ENCODE measurements at regions not wholly inside any gene's neighbourhood (a gene's known extent, or its start where the extent isn't known, plus 50 kb on each side); places are given as distances from the start of the nearest gene placed in this dataset.

DNA sequence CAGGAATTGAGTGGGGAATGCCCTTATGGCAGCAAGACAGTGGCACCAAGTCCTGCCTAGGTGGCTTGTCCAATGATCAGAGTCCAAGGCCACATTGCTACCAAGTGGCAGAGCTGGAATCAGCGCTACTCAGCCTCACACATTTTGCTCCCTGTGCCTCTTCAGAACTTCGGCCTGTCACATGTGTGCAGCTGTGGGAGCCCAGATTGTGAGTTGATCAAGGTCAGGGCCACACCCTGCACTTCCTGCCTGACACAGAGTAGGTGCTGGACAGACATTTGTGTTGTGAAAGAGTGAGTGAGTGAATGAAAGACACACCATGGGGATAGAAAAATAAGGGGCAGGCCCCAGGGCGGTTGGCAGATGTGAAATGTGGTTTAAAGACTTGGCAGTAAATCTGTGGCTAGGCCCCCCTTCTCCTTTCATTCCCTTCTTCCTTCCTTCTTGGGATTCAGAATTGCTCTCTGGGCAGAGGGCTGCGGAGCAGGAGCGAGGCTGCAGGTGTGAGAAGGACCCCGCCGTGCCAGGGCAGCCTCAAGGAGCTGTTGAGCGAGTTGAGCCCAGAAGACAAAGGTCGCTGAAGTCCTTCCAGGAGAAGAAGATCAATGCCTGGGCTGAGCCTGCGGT is 83.5 kb downstream of the SLC25A47 start:
- Histone ChIP-seq H3K9me3 (ENCODE audit: control insufficient read depth, low read length) (no peaks in the 10 kb centered on the region), H3K27me3 (ENCODE audit: control insufficient read depth, insufficient read depth, low read length, poor library complexity, severe bottlenecking) (no peaks in the 10 kb centered on the region), H3K4me1 (ENCODE audit: control insufficient read depth, insufficient read depth, low read length) (peaks cover 18% of the 10 kb centered on the region), H3K27ac (ENCODE audit: insufficient read depth, low read depth, low read length, poor library complexity, severe bottlenecking) (no peak overlapping the region), H3K4me3 (ENCODE audit: insufficient read depth, low read depth, low read length) (no peak overlapping the region), H3K36me3 (ENCODE audit: control insufficient read depth, insufficient read depth, low read length) (no peaks in the 10 kb centered on the region)
- WGBS, 2 experiments = 89 to 91% methylated on average over 10 of the region's 10 CpGs

DNA sequence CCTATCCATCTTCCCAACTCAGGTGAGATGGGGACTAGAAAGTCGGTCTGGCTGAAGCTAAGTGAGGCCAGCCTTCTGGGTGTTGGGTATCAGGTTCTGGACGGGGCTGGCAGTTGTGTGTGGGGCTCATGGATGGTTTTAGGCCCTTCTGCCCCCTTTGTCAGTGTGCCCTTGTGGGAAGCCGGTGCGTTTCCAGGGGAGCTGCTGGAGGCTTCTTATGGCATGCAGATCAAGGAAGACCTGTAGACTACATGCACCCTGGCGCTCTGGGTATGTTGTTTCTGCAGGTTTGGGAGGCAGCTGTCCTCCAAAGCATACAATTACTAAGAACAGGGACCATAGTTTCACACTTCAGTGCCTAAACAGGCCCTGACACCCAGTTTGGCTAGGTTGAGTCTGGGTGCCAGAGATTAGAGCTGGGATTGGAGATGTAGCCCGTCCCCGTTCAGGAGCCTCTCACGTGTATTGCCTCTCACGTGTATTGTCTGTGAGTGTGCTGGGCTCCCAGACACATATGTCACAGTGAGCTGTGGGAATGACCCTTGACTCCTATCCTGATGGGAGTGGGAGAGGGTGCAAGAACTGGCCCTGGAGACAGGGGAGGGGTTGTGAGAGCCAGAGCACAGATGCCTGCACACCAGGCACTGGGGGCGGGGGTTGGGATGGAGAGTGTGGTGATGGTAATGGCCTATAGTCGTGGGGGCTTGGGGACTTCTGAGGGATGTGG is 84.4 kb downstream of the SLC25A47 start:
- no peaks in the 10 kb centered on the region for H3K36me3 ChIP-seq (ENCODE audit: control insufficient read depth, insufficient read depth, low read length)
- no peaks in the 10 kb centered on the region for H3K9me3 ChIP-seq (ENCODE audit: control insufficient read depth, low read length)
- H3K4me1 ChIP-seq (ENCODE audit: control insufficient read depth, insufficient read depth, low read length) = peaks cover 18% of the 10 kb centered on the region
- no peak overlapping the region for H3K27ac ChIP-seq (ENCODE audit: insufficient read depth, low read depth, low read length, poor library complexity, severe bottlenecking)
- 91 to 92% methylated on average over 11 of the region's 11 CpGs for WGBS, 2 experiments
- no peaks in the 10 kb centered on the region for H3K27me3 ChIP-seq (ENCODE audit: control insufficient read depth, insufficient read depth, low read length, poor library complexity, severe bottlenecking)
- no peak overlapping the region for H3K4me3 ChIP-seq (ENCODE audit: insufficient read depth, low read depth, low read length)

DNA sequence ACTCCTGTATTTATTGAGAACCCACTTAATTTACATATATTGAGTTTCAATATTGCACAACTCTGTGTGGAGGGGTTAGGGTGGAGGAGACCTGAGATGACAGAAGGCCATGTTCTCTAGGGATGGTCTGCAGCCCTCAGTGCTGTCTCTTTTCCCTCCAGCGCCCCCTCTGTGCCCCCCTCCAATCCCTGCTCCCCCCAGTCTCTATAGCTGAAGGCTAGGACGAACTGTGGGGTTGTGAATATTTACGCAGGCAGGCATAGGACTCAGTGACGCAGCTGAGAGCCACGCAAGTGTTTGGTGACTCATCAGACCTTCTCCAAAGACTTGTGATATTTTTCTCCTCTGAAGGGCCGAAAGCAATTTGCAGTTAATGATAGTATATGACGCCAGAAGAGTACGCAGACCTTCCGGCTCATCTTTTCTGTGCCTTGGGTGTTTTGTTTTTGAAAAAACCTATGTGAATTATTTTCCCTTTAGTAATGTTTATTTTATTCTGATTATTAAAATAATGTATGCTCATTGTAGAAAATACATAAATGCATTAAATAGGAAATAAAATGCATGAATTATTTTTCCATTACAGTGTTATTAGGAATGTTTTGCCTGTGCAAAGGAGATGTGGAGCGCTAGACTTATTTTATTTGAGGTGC is 85.3 kb downstream of the SLC25A47 start:
- Histone ChIP-seq H3K4me1 (ENCODE audit: control insufficient read depth, insufficient read depth, low read length) (peaks cover 18% of the 10 kb centered on the region), H3K27ac (ENCODE audit: insufficient read depth, low read depth, low read length, poor library complexity, severe bottlenecking) (no peak overlapping the region), H3K9me3 (ENCODE audit: control insufficient read depth, low read length) (no peaks in the 10 kb centered on the region), H3K36me3 (ENCODE audit: control insufficient read depth, insufficient read depth, low read length) (no peaks in the 10 kb centered on the region), H3K4me3 (ENCODE audit: insufficient read depth, low read depth, low read length) (no peak overlapping the region), H3K27me3 (ENCODE audit: control insufficient read depth, insufficient read depth, low read length, poor library complexity, severe bottlenecking) (no peaks in the 10 kb centered on the region)
- WGBS, 2 experiments = 78 to 88% methylated on average over 8 to 10 of the region's 10 CpGs

DNA sequence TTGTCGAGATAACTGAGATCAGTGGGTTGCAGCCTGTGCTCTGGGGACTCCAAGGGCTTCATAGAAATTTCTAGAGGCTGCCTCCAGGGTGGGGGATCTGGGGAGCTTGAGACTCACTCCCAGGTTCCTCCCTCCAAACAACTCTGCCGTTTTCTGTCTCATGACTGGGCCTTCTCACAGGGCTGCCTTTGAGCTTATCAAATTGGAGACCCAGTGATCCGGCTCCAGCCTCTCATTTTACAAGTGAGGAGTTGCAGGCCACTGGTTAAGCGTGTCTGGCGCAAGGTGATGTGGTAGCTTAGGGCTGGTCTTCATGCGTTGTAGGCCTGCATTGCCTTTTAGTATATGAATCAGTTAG is 85.8 kb downstream of the SLC25A47 start:
- H3K27me3 ChIP-seq (ENCODE audit: control insufficient read depth, insufficient read depth, low read length, poor library complexity, severe bottlenecking) = no peaks in the 10 kb centered on the region
- H3K27ac ChIP-seq (ENCODE audit: insufficient read depth, low read depth, low read length, poor library complexity, severe bottlenecking) = no peak overlapping the region
- H3K9me3 ChIP-seq (ENCODE audit: control insufficient read depth, low read length) = no peaks in the 10 kb centered on the region
- WGBS, 2 experiments = 87 to 94% methylated on average over 6 of the region's 6 CpGs
- H3K4me3 ChIP-seq (ENCODE audit: insufficient read depth, low read depth, low read length) = no peak overlapping the region
- H3K4me1 ChIP-seq (ENCODE audit: control insufficient read depth, insufficient read depth, low read length) = peaks cover 18% of the 10 kb centered on the region
- no peaks in the 10 kb centered on the region for H3K36me3 ChIP-seq (ENCODE audit: control insufficient read depth, insufficient read depth, low read length)

DNA sequence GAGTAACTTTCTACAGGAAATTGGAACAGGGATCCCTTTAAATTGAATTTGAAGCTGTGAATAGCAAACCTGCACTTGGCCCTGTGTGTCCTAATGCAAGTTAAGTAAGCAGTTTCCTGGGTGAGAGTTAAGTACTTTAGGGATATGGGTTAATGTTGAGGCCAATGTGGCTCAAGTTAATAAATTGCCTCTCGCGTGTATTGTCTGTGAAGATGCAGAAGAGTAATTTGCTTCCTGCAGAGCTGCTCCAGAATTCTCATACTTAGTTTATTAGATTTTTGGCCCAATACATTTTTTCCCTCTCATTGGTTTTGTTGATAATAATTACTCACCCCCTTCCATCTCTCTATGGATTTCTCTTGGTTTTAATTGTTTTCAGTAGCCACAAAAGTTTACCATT is 86.5 kb downstream of the SLC25A47 start:
- Histone ChIP-seq H3K27me3 (ENCODE audit: control insufficient read depth, insufficient read depth, low read length, poor library complexity, severe bottlenecking) (no peaks in the 10 kb centered on the region), H3K9me3 (ENCODE audit: control insufficient read depth, low read length) (no peaks in the 10 kb centered on the region), H3K36me3 (ENCODE audit: control insufficient read depth, insufficient read depth, low read length) (no peaks in the 10 kb centered on the region), H3K27ac (ENCODE audit: insufficient read depth, low read depth, low read length, poor library complexity, severe bottlenecking) (no peak overlapping the region), H3K4me3 (ENCODE audit: insufficient read depth, low read depth, low read length) (no peak overlapping the region), H3K4me1 (ENCODE audit: control insufficient read depth, insufficient read depth, low read length) (peaks cover 18% of the 10 kb centered on the region)
- WGBS, 2 experiments = 68 to 73% methylated on average over 2 of the region's 2 CpGs

DNA sequence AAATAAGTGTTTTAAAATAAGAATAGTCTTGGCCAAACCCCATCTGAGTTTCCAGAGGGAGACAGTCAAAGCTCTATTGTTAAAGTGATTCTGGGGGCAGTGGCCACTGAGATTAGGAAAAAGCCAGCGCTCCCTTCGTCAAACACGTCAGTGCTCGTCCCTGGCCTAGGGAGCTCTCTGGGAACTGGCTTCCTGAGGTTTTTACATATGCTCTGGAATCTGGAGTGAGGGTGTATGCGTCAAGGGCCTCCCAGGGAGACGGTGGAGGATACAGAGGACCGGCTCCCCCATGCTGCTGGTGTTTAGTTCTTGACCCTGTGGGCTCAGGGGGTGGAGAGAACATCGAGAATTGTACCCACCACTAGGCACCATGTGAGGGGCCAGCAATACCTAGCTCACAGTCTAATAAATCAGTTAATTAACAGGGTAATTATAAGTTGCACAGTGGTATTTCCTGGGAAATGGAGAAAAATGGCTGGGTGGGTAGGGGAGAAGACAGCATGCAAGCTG is 87.0 kb downstream of the SLC25A47 start:
- 18 to 23% methylated on average over 8 of the region's 8 CpGs for WGBS, 2 experiments
- Histone ChIP-seq H3K4me1 (ENCODE audit: control insufficient read depth, insufficient read depth, low read length) (peaks cover 18% of the 10 kb centered on the region), H3K36me3 (ENCODE audit: control insufficient read depth, insufficient read depth, low read length) (no peaks in the 10 kb centered on the region), H3K27me3 (ENCODE audit: control insufficient read depth, insufficient read depth, low read length, poor library complexity, severe bottlenecking) (no peaks in the 10 kb centered on the region), H3K4me3 (ENCODE audit: insufficient read depth, low read depth, low read length) (no peak overlapping the region), H3K27ac (ENCODE audit: insufficient read depth, low read depth, low read length, poor library complexity, severe bottlenecking) (no peak overlapping the region), H3K9me3 (ENCODE audit: control insufficient read depth, low read length) (no peaks in the 10 kb centered on the region)

DNA sequence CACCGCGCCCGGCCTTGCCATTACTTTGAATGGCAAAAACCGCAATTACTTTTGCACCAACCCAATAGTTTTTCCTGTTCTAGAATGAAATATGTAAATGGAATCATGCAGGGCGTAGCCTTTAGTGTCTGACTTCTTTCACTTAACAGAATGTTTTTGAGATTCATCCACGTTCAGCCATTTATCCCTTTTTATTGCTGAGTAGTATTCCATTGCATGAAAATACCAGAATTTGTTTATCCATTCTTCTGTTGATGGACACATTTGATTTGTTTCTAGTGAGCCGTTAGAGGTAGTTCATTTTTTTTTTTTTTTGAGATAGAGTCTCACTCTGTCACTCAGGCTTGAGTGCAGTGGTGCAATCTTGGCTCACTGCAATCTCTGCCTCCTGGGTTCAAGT is 90.6 kb downstream of the SLC25A47 start:
- 92 to 96% methylated on average over 7 of the region's 7 CpGs for WGBS, 2 experiments

DNA sequence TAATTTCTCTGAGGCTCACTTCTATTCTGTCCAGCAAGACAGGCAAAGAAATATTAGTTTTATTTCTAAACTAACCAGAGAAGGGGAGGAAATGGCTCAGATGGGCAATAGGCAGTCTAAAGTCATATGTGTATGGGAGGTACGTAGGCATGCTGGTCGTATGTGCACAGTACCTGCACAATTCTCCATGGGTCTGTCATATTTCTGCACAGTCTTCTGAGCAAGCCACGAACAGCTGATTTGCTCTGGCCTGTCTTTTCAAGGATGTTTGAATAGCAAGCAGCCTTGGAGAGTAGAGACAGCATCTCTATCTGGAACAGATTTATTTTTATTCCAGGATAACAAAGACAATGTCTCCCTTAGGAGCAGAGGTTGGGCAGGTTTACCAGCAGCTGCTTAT is 92.1 kb downstream of the SLC25A47 start:
- H3K27ac ChIP-seq (ENCODE audit: insufficient read depth, low read depth, low read length, poor library complexity, severe bottlenecking) = no peak overlapping the region
- no peak overlapping the region for H3K4me3 ChIP-seq (ENCODE audit: insufficient read depth, low read depth, low read length)
- H3K9me3 ChIP-seq (ENCODE audit: control insufficient read depth, low read length) = no peaks in the 10 kb centered on the region
- peaks cover 5% of the 10 kb centered on the region for H3K4me1 ChIP-seq (ENCODE audit: control insufficient read depth, insufficient read depth, low read length)
- H3K27me3 ChIP-seq (ENCODE audit: control insufficient read depth, insufficient read depth, low read length, poor library complexity, severe bottlenecking) = no peaks in the 10 kb centered on the region
- no peaks in the 10 kb centered on the region for H3K36me3 ChIP-seq (ENCODE audit: control insufficient read depth, insufficient read depth, low read length)
- 90 to 95% methylated on average over 3 of the region's 3 CpGs for WGBS, 2 experiments

More for the DNA sequence above, 90.6 kb downstream of the SLC25A47 start:
- Histone ChIP-seq H3K27ac (ENCODE audit: insufficient read depth, low read depth, low read length, poor library complexity, severe bottlenecking) (no peak overlapping the region), H3K36me3 (ENCODE audit: control insufficient read depth, insufficient read depth, low read length) (no peaks in the 10 kb centered on the region), H3K4me1 (ENCODE audit: control insufficient read depth, insufficient read depth, low read length) (peaks cover 14% of the 10 kb centered on the region), H3K4me3 (ENCODE audit: insufficient read depth, low read depth, low read length) (no peak overlapping the region), H3K27me3 (ENCODE audit: control insufficient read depth, insufficient read depth, low read length, poor library complexity, severe bottlenecking) (no peaks in the 10 kb centered on the region), H3K9me3 (ENCODE audit: control insufficient read depth, low read length) (no peaks in the 10 kb centered on the region)

DNA sequence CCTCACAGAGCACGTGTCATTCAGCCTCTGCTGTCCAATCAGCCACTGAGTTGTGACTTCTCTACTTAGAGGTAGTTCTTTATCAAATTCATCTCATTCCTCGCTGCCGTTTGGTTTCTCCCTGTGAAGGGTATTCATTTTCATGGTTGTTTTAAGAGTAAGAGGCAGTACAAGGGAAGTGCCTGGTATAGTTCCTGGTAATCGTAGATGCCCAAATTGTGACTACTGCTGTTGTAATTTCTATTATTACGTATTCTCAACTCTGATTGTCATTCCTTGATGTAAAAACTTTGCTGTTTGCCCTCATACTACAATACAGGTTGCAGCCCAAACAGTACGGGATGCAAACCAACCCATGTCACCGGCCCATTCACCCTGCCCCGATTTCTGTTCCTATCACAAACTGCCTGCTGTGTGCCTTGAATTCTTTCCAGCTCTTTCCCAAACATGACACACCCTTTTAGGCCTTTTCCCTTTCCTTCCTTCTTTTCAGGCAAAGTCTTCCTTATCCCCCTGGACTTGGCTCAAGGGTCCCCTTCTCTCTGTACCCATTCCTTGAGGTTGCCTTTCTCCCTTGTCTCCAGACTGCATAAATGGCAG is 93.0 kb downstream of the SLC25A47 start:
- H3K9me3 ChIP-seq (ENCODE audit: control insufficient read depth, low read length) = no peaks in the 10 kb centered on the region
- 93 to 94% methylated on average over 8 of the region's 8 CpGs for WGBS, 2 experiments
- H3K4me3 ChIP-seq (ENCODE audit: insufficient read depth, low read depth, low read length) = no peak overlapping the region
- H3K36me3 ChIP-seq (ENCODE audit: control insufficient read depth, insufficient read depth, low read length) = no peaks in the 10 kb centered on the region
- H3K27ac ChIP-seq (ENCODE audit: insufficient read depth, low read depth, low read length, poor library complexity, severe bottlenecking) = no peak overlapping the region
- H3K27me3 ChIP-seq (ENCODE audit: control insufficient read depth, insufficient read depth, low read length, poor library complexity, severe bottlenecking) = no peaks in the 10 kb centered on the region
- H3K4me1 ChIP-seq (ENCODE audit: control insufficient read depth, insufficient read depth, low read length) = peaks cover 3% of the 10 kb centered on the region
